Transverse colon (tissue), 4 donors: ENCODE measurements at regions not wholly inside any gene's neighbourhood (a gene's known extent, or its start where the extent isn't known, plus 50 kb on each side); places are given as distances from the start of the nearest gene placed in this dataset.

Experiments
- DNase-seq: peaks from one replicate; pipeline ENCODE4 v3.0.0-alpha.2; 2019
- H3K27ac ChIP-seq, 4 donors: fragments of 200-600 bp; sonication (generic); 2 replicates each; pipeline ENCODE4 v1.5.1; 2016 to 2018; ENCODE audit warnings: inconsistent platforms in 4 of 4
- H3K27me3 ChIP-seq: fragments of 200-600 bp; sonication (generic); 2 replicates; pipeline ENCODE4 v1.5.1; 2017; ENCODE audit warnings: inconsistent platforms
- H3K36me3 ChIP-seq, 4 donors: fragments of 200-600 bp; sonication (generic); 2 replicates each; pipeline ENCODE4 v1.5.1; 2017 to 2019; ENCODE audit warnings: inconsistent platforms in 4 of 4
- H3K4me1 ChIP-seq, 4 donors: fragments of 200-600 bp; sonication (generic); 2 replicates each; pipeline ENCODE4 v1.5.1; 2017 to 2020; ENCODE audit warnings: inconsistent platforms in 4 of 4
- H3K4me3 ChIP-seq, 4 donors: fragments of 200-600 bp; sonication (generic); 1 replicate in 1 of 4; 2 replicates in 3 of 4; pipeline versions ENCODE4 v1.5.1 to v1.6.1; 2017 to 2019; ENCODE audit warnings: inconsistent platforms in 4 of 4
- H3K9me3 ChIP-seq, 2 donors: fragments of 200-600 bp; sonication (generic); 2 replicates each; pipeline ENCODE4 v1.5.1; 2017 to 2019; ENCODE audit warnings: inconsistent platforms in 2 of 2
- EP300 ChIP-seq: sonication (generic); formaldehyde crosslinking; IDR thresholded peaks from one replicate; pipeline ENCODE4 v1.6.1; 2017; ENCODE audit warnings: antibody characterized with exemption, low read depth
- POLR2A ChIP-seq: fragments of 450-650 bp; IDR thresholded peaks from one replicate; pipeline ENCODE4 v1.6.1; 2016; ENCODE audit warnings: antibody characterized with exemption, mild to moderate bottlenecking, moderate library complexity
- POLR2AphosphoS5 ChIP-seq, 3 donors: sonication (generic); formaldehyde crosslinking; IDR thresholded peaks; one replicate each; pipeline ENCODE4 v1.6.1; 2016; ENCODE audit warnings: antibody characterized with exemption in 3 of 3
- WGBS, 2 donors: methylation state at CpG; one replicate each; pipeline ENCODE4 v1.1.5; 2018; ENCODE audit warnings: low coverage in 1 of 2; 5-methylcytosine and 5-hydroxymethylcytosine counted together
- in situ Hi-C, 4 donors: fragments of 200-750 bp; cut with MboI; loops; one replicate each; pipeline versions ENCODE4 v1.15.0 to v1.15.1; 2017; ENCODE audit warnings: low sequenced_read_pairs in 3 of 4, low pct_ligation_motif_present in 1 of 4, low pct_unique_long_range_greater_than_20kb in 1 of 4
- intact Hi-C: fragments of 100-400 bp; cut with DNase I; formaldehyde crosslinking; loops from one replicate; pipeline ENCODE4 v1.15.1; 2023; ENCODE audit warnings: low total_unique reads
- TF ChIP-seq, protein P1 (sequence below), 5 experiments: fragments of 200-600 bp in 3 of 5; fragments of 450-650 bp in 2 of 5; sonication (generic) in 3 of 5; IDR thresholded peaks; 1 replicate in 2 of 5; 2 replicates in 3 of 5; pipeline ENCODE4 v1.5.1; 2016 to 2017; ENCODE audit warnings: antibody characterized with exemption in 5 of 5, inconsistent platforms in 3 of 5, mild to moderate bottlenecking in 2 of 5, moderate library complexity in 1 of 5

DNA sequence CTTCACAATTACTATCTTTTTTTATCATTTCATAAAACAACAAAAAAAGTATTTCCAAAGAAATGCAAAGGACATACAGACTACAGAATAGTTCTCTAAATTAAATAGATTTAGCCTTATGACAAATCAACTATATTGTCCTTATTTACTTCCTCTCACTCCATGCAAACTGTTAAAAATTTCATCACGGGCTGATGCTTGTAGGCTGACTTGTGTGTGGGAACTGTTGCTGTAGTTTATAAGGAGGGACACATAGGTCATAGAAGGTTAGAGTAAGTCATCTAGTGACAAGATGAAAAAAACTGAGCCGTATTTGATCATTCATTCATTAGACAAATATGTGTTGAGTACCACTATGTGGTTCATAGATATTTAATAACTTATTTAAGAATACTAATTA lies 232.5 kb upstream of the TBL1XR1 start:
- H3K27ac ChIP-seq: no peak overlapping the region
- H3K27me3 ChIP-seq: no peaks in the 10 kb centered on the region
- no peaks in the 10 kb centered on the region for H3K36me3 ChIP-seq
- DNase-seq: no peak
- TF ChIP-seq POLR2A: no peak
- TF ChIP-seq POLR2AphosphoS5 (IDR thresholded peaks at IDR 0.05): no peak
- TF ChIP-seq, protein P1, sequence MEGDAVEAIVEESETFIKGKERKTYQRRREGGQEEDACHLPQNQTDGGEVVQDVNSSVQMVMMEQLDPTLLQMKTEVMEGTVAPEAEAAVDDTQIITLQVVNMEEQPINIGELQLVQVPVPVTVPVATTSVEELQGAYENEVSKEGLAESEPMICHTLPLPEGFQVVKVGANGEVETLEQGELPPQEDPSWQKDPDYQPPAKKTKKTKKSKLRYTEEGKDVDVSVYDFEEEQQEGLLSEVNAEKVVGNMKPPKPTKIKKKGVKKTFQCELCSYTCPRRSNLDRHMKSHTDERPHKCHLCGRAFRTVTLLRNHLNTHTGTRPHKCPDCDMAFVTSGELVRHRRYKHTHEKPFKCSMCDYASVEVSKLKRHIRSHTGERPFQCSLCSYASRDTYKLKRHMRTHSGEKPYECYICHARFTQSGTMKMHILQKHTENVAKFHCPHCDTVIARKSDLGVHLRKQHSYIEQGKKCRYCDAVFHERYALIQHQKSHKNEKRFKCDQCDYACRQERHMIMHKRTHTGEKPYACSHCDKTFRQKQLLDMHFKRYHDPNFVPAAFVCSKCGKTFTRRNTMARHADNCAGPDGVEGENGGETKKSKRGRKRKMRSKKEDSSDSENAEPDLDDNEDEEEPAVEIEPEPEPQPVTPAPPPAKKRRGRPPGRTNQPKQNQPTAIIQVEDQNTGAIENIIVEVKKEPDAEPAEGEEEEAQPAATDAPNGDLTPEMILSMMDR (IDR thresholded peaks at IDR 0.05): no peak
- no peak for TF ChIP-seq EP300
- no peak overlapping the region for H3K4me3 ChIP-seq
- peaks cover 0 to 13% (median 9%) of the 10 kb centered on the region in 4 donors for H3K4me1 ChIP-seq
- in situ Hi-C loops: no loop called here
- H3K9me3 ChIP-seq: no peaks in the 10 kb centered on the region
- intact Hi-C loops: loop anchor here (10.0 kb wide), 1 partner anchor 55 kb away; no protein-coding TSS in a partner anchor
- 81 to 87% methylated on average over 2 of the region's 2 CpGs for whole genome bisulfite sequencing, 2 donors

DNA sequence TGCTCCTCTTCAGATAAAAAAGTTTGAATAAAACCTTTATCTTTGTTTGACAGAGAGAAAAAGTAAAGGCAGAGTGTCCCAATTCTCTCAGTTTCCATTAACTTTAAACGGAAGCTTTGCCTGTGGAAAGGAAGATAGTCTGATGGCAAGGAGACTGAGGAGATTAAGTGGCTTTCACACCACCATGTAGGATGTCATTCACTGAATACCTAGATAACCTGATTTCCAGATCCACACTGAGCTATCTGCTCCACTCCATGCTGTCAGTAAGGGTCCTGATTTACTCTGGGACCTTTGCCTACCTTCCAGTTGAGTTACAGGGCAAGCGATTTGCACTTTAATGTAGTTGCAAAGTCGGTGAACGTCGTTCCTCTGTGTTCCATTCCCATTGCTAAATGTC lies 233.4 kb upstream of the TBL1XR1 start:
- H3K27me3 ChIP-seq: no peaks in the 10 kb centered on the region
- 96 to 97% methylated on average over 5 of the region's 5 CpGs for WGBS, 2 donors
- H3K4me3 ChIP-seq: no peak overlapping the region
- no peak overlapping the region for H3K27ac ChIP-seq
- in situ Hi-C loops (no loop called here), intact Hi-C loops (loop anchor here (10.0 kb wide), 1 partner anchor 56 kb away; no protein-coding TSS in a partner anchor)
- peaks cover 0 to 13% (median 9%) of the 10 kb centered on the region in 4 donors for H3K4me1 ChIP-seq
- H3K36me3 ChIP-seq: no peaks in the 10 kb centered on the region
- H3K9me3 ChIP-seq: no peaks in the 10 kb centered on the region
- TF ChIP-seq EP300 (no peak), POLR2AphosphoS5 (IDR thresholded peaks at IDR 0.05) (no peak), POLR2A (no peak)
- TF ChIP-seq, protein P1 (IDR thresholded peaks at IDR 0.05): no peak
- no peak for DNase-seq

DNA sequence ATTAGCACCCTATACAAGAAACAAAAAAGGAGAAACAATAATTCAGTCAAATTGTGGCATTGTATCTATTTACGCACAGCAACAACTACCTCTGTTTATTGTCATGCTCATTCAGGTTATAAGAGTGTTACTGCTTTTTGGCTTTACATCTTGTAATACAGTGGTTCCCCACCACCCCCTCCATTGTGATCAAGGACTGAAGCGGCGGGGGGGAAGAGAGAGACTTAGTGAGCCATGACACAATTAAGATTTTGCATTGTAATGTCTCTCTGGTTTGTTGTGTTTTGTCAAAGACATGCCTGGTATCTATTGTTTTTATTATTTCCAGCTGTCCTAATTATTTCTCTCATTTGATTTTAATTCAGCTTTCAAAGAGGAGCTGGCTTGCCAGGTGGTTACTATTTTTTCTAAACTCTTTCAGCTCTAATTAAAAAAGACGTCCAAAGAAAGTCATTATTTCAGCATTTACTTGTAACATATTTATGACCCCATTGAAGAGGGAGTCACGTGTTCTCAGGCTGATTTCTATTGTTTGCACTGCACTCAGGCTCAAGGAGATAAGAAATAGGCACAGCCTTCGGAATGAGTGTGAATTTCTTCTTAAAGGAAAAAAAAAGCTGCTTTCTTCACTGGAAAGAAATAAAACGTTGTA lies 234.4 kb upstream of the TBL1XR1 start:
- 53 to 56% methylated on average over 6 to 7 of the region's 7 CpGs for WGBS, 2 donors
- in situ Hi-C loops (no loop called here), intact Hi-C loops (loop anchor here (10.0 kb wide), 1 partner anchor 57 kb away; no protein-coding TSS in a partner anchor)
- DNase-seq: no peak
- H3K27me3 ChIP-seq: no peaks in the 10 kb centered on the region
- H3K4me1 ChIP-seq: peaks cover 0 to 11% (median 8%) of the 10 kb centered on the region in 4 donors
- H3K4me3 ChIP-seq: no peak overlapping the region
- no peaks in the 10 kb centered on the region for H3K36me3 ChIP-seq
- TF ChIP-seq EP300 (no peak), POLR2AphosphoS5 (IDR thresholded peaks at IDR 0.05) (no peak), POLR2A (no peak)
- TF ChIP-seq, protein P1 (IDR thresholded peaks at IDR 0.05): no peak
- H3K9me3 ChIP-seq: no peaks in the 10 kb centered on the region
- no peak overlapping the region for H3K27ac ChIP-seq

DNA sequence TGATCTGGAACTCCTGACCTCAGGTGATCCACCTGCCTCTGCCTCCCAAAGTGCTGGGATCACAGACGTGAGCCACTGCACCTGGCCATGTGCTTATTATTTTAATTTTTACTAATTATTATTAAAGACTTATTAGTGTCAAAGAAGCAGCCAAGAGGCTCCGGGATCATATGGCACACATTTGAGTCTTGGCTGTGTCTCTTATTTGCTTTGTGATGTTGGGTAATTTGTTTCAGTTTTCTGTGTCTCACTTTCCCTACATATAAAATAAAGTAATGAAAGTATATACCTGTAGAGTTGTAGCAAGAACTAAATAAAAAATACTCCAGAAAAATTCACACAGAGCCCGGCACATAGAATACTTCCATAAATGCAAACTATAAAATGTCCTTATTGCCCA lies 238.0 kb upstream of the TBL1XR1 start:
- intact Hi-C loops: loop anchor here (10.0 kb wide), 1 partner anchor 60 kb away; no protein-coding TSS in a partner anchor
- WGBS, 2 donors: 82 to 87% methylated on average over 2 to 3 of the region's 3 CpGs

More for the DNA sequence above, 238.0 kb upstream of the TBL1XR1 start:
- Histone ChIP-seq H3K4me1 (peaks cover 5 to 19% (median 9%) of the 10 kb centered on the region in 4 donors), H3K27me3 (no peaks in the 10 kb centered on the region), H3K27ac (no peak overlapping the region), H3K9me3 (no peaks in the 10 kb centered on the region), H3K4me3 (no peak overlapping the region), H3K36me3 (no peaks in the 10 kb centered on the region)
- no peak for DNase-seq
- in situ Hi-C loops: no loop called here
- TF ChIP-seq POLR2AphosphoS5 (IDR thresholded peaks at IDR 0.05) (no peak), EP300 (no peak), POLR2A (no peak)
- TF ChIP-seq, protein P1 (IDR thresholded peaks at IDR 0.05): no peak
